GM21447 (cell line): ENCODE measurements at regions not wholly inside any gene's neighbourhood (a gene's known extent, or its start where the extent isn't known, plus 50 kb on each side); places are given as distances from the start of the nearest gene placed in this dataset.
"Not testable (repeated sequence)": the region's sequence is repeated elsewhere in the genome, so short reads cannot be mapped to it uniquely, and the experiment has no call there.

Experiments used
- ATAC-seq: cut with Tn5 transposase; IDR thresholded peaks from one replicate; pipeline ENCODE4 v1.9.1; 2021; ENCODE audit not compliant: unreplicated experiment

DNA sequence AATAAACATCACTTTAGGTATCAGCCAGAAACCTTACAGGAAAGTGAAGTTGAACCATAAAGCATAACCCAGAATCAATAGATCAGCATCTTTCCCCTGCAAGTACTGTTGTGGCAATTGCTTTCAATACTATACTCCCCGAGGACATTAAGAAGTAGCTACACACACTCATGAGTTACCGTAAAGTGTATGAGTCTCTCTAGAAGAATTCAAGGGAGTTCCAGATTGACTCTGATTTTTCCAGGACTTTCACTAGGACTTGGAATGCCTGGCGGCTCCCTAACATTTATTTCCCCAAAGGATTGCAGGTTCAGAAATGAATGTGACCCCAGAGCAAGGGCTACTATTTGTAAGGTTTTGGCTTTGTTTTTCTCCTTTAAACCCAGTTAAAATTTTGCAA is 465.4 kb upstream of the MDGA2 start:
- ATAC-seq, result no peak

GRCh38 chr14:48129472-48129871 is 454.1 kb upstream of the MDGA2 start:
- ATAC-seq, result no peak

DNA sequence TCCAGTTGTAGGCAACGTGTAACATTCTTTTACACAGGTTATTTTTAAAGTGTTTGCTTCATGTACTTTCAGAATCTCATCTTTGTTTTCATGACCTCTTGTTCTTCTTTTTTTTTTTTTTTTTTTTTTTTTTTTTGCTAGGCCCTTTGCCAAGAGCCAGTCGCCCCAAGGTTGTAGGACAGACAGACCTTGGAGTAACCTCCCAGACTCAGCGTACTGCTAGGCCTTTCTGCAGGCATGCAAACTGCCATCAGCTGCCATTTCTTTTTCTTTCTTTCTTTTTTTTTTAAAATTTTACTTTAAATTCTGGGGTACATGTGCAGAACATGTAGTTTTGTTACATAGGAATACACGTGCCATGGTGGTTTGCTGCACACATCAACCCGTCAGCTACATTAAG is 452.3 kb upstream of the MDGA2 start:
- no peak for ATAC-seq

GRCh38 chr14:48125654-48126053 is 450.2 kb upstream of the MDGA2 start:
- ATAC-seq, result no peak

GRCh38 chr14:48113713-48114112 is 438.3 kb upstream of the MDGA2 start:
- no peak for ATAC-seq

GRCh38 chr14:48111151-48111550 is 435.7 kb upstream of the MDGA2 start:
- no peak for ATAC-seq

DNA sequence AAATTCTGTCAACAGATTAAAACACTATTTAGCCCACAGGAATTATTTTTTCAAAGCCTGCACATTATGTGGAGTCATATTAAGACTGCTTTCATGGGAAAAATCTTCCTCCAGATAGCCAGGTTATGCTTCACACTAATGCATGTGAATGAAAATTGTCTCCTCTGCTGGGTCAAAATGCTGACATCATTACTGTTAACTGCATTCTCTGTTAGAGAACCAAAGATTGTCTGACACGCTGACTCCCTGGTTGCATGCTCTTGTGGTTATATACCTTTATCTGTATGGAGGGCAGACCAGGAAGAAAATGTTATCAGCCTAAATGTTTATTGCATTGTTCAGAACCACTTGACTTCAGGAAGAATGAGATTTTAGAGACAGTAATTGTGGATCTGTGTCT is 432.2 kb upstream of the MDGA2 start:
- no peak for ATAC-seq

- no peak for ATAC-seq
Measured at GRCh38 chr14:48096897-48097296, 421.5 kb upstream of the MDGA2 start.

DNA sequence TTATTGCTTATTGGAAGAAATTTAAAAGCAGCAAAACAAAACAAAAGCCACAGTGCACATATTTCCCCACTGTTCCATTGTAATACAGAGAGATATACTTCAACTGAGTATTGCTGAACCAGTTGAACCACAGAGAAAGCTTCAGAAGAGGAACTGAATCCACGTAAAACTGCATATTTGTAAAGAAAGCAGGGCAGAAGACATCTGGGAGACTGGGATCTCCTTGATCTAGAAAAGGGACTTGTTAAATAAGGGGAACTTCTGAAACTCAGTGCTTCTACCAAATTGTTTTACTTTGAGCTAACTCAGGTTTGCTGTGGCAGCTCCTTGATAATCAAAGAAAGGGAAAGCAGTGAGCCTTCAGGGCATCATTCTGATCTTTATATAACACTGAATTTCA is 411.1 kb upstream of the MDGA2 start:
- ATAC-seq, result no peak

GRCh38 chr14:48075487-48075886 is 400.1 kb upstream of the MDGA2 start:
- ATAC-seq, result no peak

- no peak for ATAC-seq
Measured at GRCh38 chr14:48052973-48053372, 377.6 kb upstream of the MDGA2 start.

- ATAC-seq, result no peak
Measured at GRCh38 chr14:48035836-48036235, 360.4 kb upstream of the MDGA2 start.

DNA sequence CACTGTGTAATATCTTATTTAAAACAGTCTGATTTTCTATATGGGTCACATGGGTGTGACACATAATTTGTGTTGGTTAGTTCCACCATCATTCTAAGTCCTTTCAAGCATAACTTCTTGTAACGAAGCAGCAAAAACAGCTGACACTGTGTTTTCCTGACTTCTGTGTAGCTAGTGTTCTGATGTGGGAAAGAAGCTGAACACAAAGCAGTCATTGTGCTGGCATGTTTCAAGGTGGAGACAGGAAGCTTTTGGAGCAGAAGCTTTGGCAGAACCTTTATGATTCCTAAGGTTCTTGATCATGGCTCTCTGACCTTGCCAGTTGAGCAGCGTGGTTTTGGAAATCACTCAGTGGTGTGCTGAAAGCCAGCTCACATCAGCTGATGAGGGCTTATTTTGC is 351.7 kb upstream of the MDGA2 start:
- no peak for ATAC-seq

- ATAC-seq, result no peak
Measured at GRCh38 chr14:48023881-48024280, 348.5 kb upstream of the MDGA2 start.

GRCh38 chr14:48011484-48011883 is 336.1 kb upstream of the MDGA2 start:
- not testable (repeated sequence) for ATAC-seq

DNA sequence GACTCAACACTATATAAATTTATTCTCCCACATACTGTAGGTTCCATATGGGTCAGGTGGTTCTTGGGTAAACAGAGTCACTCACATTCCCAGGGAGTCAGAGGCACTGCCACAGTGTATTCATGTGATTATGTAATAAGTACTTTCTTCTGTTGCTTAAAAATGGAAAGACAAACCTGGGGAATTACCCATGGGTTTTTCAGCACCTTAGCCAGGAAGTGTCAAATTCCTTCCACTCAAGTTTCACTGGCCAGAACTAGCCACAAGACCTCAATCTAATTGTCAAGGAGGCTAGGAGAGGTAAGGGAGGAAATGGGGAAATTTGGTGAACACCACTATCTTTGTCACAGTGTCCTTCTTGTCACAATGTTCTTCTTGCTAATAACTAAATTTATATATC is 333.2 kb upstream of the MDGA2 start:
- no peak for ATAC-seq

GRCh38 chr14:48005986-48006385 is 330.6 kb upstream of the MDGA2 start:
- ATAC-seq, result no peak

GRCh38 chr14:47993883-47994282 is 318.5 kb upstream of the MDGA2 start:
- ATAC-seq, result no peak

DNA sequence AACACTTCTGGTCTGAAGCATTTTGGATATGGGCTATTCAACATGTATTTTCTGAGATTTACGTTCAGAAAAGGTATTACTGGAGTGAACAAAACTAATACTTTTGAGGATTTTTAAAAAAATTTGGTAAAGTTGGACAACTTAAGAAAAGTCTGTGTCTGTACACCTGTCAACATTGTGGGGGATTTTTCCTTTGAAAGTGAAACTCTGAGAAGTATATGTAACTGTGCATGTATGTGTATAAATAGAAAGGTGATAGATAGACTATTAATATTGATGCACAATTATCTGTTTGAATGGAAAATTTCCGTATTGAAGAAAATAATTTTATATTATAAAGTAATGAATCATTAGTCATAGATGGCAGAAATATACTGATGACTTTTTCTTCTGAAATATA is 312.8 kb upstream of the MDGA2 start:
- ATAC-seq, result no peak

GRCh38 chr14:47978871-47979270 is 303.5 kb upstream of the MDGA2 start:
- no peak for ATAC-seq

DNA sequence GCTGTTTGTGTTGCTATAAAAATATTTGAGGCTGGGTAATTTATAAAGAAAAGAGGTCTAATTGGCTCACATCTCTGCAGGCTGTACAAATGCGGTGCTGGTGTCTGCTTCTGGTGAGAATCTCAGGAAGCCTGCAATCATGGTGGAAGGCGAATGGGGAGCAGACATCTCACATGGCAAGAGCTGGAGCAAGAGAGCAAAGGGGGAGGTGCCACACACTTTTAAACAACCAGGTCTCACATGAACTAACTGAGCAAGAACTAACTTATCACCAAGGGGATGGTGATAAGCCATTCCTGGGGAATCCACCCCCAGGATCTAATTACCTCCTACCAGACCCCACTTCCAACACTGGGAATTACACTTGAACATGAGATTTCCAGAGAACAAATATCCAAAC is 300.7 kb upstream of the MDGA2 start:
- ATAC-seq, result no peak

DNA sequence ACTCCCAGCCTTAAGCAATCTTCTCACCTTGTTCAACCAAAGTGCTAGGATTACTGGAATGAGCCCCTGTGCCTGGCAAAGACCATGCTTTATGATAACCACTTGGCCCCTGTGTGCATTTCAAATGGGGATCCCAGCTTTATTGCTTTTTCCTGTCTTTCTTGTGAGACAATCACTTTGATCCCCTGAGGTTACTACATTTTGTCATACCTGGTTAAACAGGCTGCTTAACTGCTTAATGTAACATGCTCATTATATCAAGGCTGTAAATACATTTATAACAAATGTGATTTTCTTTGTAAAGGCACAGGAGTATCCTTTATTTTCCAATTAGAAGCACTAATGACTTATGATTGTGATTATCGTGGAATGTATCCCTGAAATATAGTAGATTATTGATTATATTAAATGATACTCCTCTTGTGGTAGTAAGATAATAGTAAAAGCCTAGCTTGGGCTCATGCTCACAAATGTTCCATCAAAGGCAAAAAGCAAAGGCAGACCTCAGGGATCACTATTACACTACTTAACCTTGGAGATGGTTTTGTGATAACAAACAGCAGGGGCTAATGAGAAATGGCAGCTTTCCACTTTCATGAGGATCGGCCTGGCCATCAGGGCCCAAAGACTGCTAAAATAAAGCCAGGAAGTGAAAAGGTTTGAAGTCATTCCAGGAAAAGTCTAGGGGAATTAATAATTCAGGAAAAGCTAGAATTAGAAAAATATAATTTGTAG is 290.8 kb upstream of the MDGA2 start:
- ATAC-seq, result no peak

- no peak for ATAC-seq
Measured at GRCh38 chr14:47961634-47962033, 286.2 kb upstream of the MDGA2 start.
